IPS DF 19.7 (cell line): ENCODE measurements at regions not wholly inside any gene's neighbourhood (a gene's known extent, or its start where the extent isn't known, plus 50 kb on each side); places are given as distances from the start of the nearest gene placed in this dataset.
A peak's percentile ranks its signal among the peaks of the same experiment; 100 is the strongest.

ENCODE experiments used
- DNase-seq: peaks from one replicate; pipeline ENCODE4 v3.0.0-alpha.2; 2013; ENCODE audit warnings: low read depth, low spot score

GRCh38 chr3:36269274-36269673 is 111.0 kb upstream of the STAC start:
- DNase-seq = no peak

DNA sequence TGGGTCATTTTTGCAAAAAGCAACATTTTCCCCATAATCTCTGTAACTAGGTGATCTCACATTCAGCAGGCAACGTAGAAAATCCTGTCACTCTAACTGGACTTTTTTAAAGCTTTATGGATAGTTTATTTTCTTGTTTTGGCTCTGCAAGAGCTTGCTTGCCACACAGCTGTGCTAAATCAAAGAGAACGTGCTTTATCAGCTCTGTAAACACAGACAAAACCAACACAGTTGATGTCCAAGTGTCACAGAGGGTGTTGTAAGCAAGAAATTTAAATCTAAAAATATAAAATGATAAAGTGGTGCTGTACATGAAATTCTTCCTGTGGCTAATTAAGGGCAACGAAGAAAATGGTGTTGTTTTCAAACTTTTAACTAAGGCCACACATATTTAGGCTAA is 97.5 kb upstream of the STAC start:
- DNase-seq = no peak

DNA sequence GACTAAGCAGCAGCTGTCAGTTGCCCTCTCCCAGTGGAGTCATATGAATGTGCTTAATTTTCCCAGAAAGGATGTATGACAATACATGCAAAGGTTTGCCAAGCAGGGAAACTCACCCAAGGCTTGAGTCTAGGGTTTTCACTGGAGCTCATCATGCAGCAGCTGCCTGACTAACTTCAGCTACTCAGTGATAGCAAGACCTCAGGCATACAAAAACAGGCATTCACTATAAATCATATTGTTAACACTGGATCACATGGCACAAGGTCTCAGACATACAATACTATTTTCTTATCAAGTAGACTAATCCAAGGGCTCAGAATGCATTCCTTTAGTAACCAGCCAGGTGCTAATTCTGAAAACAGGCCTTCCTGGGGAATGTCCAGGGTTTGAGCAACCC is 85.0 kb upstream of the STAC start:
- no peak for DNase-seq

GRCh38 chr3:36297195-36297594 is 83.1 kb upstream of the STAC start:
- DNase-seq = no peak

DNA sequence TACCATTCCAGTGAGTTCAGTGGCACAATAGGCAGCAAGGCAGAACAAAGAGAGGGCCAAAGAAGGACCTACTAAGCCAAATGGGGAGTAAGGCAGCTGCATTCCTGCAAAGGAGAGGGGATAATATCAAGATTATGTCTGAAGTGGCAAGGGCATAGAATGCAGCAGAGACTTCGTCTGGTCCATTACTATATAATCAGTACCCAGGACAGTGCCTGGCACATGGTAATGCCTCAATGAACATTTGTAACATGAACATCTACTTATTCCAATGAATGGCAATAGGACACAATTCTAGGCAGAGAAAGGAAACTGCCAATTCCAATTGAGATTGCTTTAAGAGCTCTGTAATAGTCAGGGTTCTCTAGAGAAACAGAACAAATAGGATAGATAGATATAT is 82.1 kb upstream of the STAC start:
- no peak for DNase-seq

DNA sequence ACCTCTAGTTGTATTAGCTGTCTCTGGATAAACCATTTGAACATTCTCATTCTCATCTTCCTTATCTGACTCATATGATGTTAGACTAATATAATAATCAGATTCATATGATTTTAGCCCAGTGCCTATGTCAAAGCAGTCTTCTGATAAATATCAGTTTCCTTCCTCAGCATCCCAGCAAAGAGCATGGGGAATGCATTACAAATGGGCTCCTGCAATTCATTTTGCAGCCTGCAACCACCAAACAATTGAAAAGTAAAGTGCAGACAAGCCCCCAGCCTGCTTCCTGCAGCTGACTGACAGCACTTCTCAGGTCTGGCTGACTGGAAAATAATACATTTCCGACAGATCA is 78.2 kb upstream of the STAC start:
- DNase-seq = no peak

DNA sequence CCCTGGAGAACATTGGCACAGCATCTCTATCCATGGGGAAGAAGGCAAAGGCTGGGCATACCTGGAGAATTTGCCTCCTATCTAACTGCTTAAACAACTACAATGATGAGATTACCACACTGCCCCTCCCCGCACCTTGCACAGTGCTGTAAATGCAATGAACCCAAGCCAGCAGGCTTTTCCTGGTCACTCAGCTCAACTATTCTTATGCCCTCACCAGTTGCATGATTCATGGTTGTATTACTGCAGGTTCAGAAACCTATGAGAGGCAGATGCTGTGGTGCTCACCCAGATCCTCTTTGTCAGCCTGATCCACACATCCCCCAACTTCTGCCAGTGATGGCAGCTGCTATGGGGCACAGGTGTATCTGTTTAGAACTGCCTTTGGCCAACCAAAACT is 77.7 kb upstream of the STAC start:
- no peak for DNase-seq

- DNase-seq = no peak
These were observed 77.0 kb upstream of the STAC start for GRCh38 chr3:36303286-36303685.

DNA sequence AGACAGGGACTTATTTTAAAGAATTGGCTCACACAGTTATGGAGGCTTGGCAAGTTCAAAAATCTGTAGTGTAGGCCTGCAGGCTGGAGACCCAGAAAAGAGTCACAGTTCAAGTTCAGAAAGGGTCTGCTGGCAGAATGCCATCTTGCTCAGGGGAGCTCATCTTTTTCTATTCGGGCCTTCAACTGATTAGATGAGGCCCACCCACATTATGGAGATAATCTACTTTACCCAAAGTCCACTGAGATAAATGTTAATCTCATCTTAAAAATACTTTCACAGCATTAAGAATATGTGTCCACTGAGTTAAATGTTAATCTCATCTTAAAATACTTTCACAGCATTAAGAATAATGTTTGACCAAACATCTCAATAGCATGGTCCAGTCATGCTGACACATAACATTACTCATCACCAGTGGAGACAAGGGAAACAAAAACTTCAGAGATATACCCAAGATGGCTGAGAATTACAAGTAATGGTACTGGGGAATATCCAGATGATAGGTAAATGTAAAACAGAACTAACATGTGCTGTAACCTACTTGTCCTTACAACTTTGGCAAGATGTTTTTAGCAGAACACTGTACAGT is 74.3 kb upstream of the STAC start:
- DNase-seq = no peak

DNA sequence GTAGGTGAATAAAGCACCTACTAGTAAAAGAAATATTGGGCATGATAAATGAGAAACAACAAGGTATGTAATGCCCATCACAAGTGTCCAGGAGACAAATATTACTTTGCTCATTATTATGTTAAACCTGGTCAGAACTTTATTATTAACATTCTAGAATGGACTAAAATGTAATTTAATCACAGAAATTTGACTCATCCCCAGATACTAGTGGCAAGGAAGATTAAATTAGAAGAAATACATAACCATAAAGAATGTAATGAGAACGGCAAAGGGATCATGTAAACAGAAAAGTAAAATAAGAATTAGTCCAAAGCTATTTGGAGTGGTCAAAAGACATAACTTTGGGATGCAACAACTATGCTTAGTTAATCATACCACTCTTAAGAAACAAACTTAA is 71.2 kb upstream of the STAC start:
- DNase-seq = no peak

- DNase-seq = peak; percentile 2
These were observed 68.0 kb upstream of the STAC start for GRCh38 chr3:36312351-36312750.

DNA sequence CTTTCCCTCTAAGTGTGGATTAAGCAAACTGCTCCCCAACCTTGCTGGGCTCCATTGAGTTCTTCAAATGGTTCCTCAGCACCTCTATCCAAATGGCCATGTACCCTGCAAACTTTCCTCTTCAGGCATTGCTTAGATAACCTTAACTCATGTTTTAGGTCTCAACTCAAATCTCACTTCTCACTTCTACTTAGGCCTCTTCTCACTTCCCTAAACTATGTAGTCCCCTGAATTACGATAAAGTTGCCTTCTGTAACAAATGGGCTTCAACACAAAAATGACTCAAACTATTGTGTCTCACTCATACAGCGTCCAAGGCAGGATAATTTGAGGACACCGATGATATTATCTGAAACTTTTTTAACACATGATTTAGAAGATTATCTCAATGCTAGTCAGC is 62.4 kb upstream of the STAC start:
- no peak for DNase-seq

DNA sequence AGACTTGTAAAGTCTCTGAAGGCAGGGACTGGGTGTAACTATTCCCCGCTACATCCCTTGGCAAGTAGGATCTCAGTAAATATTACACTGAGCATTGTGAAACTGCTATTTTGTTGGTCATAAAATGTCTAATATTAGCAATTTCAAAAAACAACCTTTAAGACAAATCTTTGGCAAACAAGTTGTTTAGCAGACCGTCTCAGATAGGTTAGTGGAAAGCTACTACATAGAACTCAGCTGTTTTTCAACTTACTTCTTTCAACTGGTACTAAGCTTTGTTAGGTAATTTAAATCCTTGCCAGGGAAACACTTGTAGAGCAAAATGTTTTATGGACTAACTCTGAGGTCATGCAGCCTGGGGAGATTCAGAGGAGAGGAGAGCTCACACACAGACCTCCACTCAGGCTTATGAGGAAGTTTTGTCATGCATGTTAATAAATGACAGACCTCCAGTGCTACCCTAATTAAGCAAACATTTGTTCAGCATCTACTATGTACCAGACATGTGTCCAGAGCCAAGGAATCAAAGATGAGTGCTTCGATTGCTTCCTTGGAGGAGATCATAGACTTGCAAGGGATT is 61.6 kb upstream of the STAC start:
- DNase-seq = no peak

DNA sequence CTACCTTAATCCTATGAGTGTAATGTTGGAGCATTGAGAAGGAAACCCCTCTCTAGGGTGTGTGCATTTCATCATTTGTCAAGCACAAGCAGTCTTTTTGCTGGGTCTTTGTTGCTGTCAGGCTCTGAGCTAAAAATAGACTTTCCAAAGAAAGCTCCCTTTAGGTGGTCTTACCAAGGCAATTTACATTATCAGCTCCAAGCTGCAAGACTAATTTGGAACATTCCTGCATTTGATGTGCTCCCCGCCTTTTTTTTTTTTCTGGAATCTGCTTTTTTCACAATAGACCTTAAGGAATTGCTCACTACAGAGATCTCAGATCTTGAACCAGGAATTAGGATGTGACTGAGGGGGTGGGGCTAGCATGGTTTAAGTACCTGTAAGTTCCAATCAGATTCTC is 60.6 kb upstream of the STAC start:
- DNase-seq = peak; percentile 23
